Right ventricle myocardium inferior (tissue), 1 donor: ENCODE measurements at regions not wholly inside any gene's neighbourhood (a gene's known extent, or its start where the extent isn't known, plus 50 kb on each side); places are given as distances from the start of the nearest gene placed in this dataset.

Source experiments
- ATAC-seq: fragments of 200-7000 bp; cut with Tn5 transposase; one replicate; pipeline ENCODE4 v1.9.1; 2020; ENCODE audit warnings: mild to moderate bottlenecking, moderate library complexity
- DNase-seq: peaks from one replicate; pipeline ENCODE4 v3.0.0; 2021; ENCODE audit errors: missing footprints
- intact Hi-C: fragments of 100-400 bp; cut with DNase I; formaldehyde crosslinking; loops from one replicate; pipeline ENCODE4 v1.11.0; 2022
- donor health status: DM: no; HTN: yes; CAD: no; lungs with severe emphysema.

GRCh38 chr5:107270561-107270960 lies 400.2 kb downstream of the EFNA5 start:
- intact Hi-C loops, result no loop called here
- DNase-seq (no peak), ATAC-seq (no peak)

GRCh38 chr5:107269678-107270077 lies 401.1 kb downstream of the EFNA5 start:
- no peak for ATAC-seq
- intact Hi-C loops, result no loop called here
- DNase-seq, result no peak

- DNase-seq (no peak), ATAC-seq (no peak)
- intact Hi-C loops, result no loop called here
Measured at GRCh38 chr5:107269256-107269655, 401.5 kb downstream of the EFNA5 start.

GRCh38 chr5:107268241-107268640 lies 402.5 kb downstream of the EFNA5 start:
- no peak for ATAC-seq
- DNase-seq, result no peak
- intact Hi-C loops, result no loop called here

- intact Hi-C loops, result no loop called here
- DNase-seq (no peak), ATAC-seq (no peak)
Measured at GRCh38 chr5:107266100-107266499, 404.6 kb downstream of the EFNA5 start.

- DNase-seq, result no peak
- ATAC-seq, result no peak
- intact Hi-C loops, result no loop called here
Measured at GRCh38 chr5:107265193-107265592, 405.5 kb downstream of the EFNA5 start.

- ATAC-seq (no peak), DNase-seq (no peak)
- intact Hi-C loops, result no loop called here
Measured at GRCh38 chr5:107263387-107264018, 407.2 kb downstream of the EFNA5 start.

GRCh38 chr5:107257885-107258520 lies 412.7 kb downstream of the EFNA5 start:
- DNase-seq (no peak), ATAC-seq (no peak)
- intact Hi-C loops, result no loop called here

GRCh38 chr5:107254902-107255234 lies 415.9 kb downstream of the EFNA5 start:
- intact Hi-C loops, result no loop called here
- DNase-seq (no peak), ATAC-seq (no peak)

- intact Hi-C loops, result no loop called here
- DNase-seq (no peak), ATAC-seq (no peak)
Measured at GRCh38 chr5:107254214-107254901, 416.4 kb downstream of the EFNA5 start.

GRCh38 chr5:107253246-107253645 lies 417.5 kb downstream of the EFNA5 start:
- intact Hi-C loops, result no loop called here
- ATAC-seq, result no peak

GRCh38 chr5:107251151-107251550 lies 419.6 kb downstream of the EFNA5 start:
- DNase-seq, result no peak
- ATAC-seq, result no peak
- intact Hi-C loops, result no loop called here

More at GRCh38 chr5:107253246-107253645, 417.5 kb downstream of the EFNA5 start:
- DNase-seq, result no peak

- intact Hi-C loops, result no loop called here
- ATAC-seq, result no peak
- no peak for DNase-seq
Measured at GRCh38 chr5:107248066-107248695, 422.6 kb downstream of the EFNA5 start.

GRCh38 chr5:107247427-107247826 lies 423.3 kb downstream of the EFNA5 start:
- DNase-seq (no peak), ATAC-seq (no peak)
- intact Hi-C loops, result no loop called here

GRCh38 chr5:107243220-107243579 lies 427.5 kb downstream of the EFNA5 start:
- ATAC-seq (no peak), DNase-seq (no peak)
- intact Hi-C loops, result no loop called here

GRCh38 chr5:107242411-107243219 lies 428.1 kb downstream of the EFNA5 start:
- no peak for ATAC-seq
- intact Hi-C loops, result no loop called here

GRCh38 chr5:107241841-107242240 lies 428.9 kb downstream of the EFNA5 start:
- no peak for ATAC-seq
- no peak for DNase-seq
- intact Hi-C loops, result no loop called here

More at GRCh38 chr5:107242411-107243219, 428.1 kb downstream of the EFNA5 start:
- DNase-seq, result no peak

- ATAC-seq, result no peak
Measured at GRCh38 chr5:107235167-107235566, 435.6 kb downstream of the EFNA5 start.

GRCh38 chr5:107232788-107233187 lies 437.9 kb downstream of the EFNA5 start:
- intact Hi-C loops, result no loop called here
- ATAC-seq, result no peak
- no peak for DNase-seq

More at GRCh38 chr5:107235167-107235566, 435.6 kb downstream of the EFNA5 start:
- no peak for DNase-seq
- intact Hi-C loops, result no loop called here
